Endothelial cell (in vitro differentiated cells): ENCODE measurements at regions not wholly inside any gene's neighbourhood (a gene's known extent, or its start where the extent isn't known, plus 50 kb on each side); places are given as distances from the start of the nearest gene placed in this dataset.

Experiments
- DNase-seq: peaks from one replicate; pipeline ENCODE4 v3.0.0; 2021; ENCODE audit warnings: low spot score
- H3K27ac Mint-ChIP-seq: one replicate; pipeline ENCODE4 v1.8.0; 2021; ENCODE audit warnings: mixed read lengths, inconsistent platforms; ENCODE audit not compliant: unreplicated experiment
- H3K27me3 Mint-ChIP-seq: one replicate; pipeline ENCODE4 v1.8.0; 2021; ENCODE audit warnings: mild to moderate bottlenecking, moderate library complexity, mixed read lengths, inconsistent platforms; ENCODE audit not compliant: unreplicated experiment
- H3K36me3 Mint-ChIP-seq: one replicate; pipeline ENCODE4 v1.8.0; 2021; ENCODE audit warnings: mild to moderate bottlenecking, low read depth, mixed read lengths, inconsistent platforms; ENCODE audit not compliant: unreplicated experiment
- H3K4me1 Mint-ChIP-seq: one replicate; pipeline ENCODE4 v1.8.0; 2021; ENCODE audit warnings: mild to moderate bottlenecking, mixed read lengths, inconsistent platforms; ENCODE audit not compliant: unreplicated experiment
- H3K4me3 Mint-ChIP-seq: one replicate; pipeline ENCODE4 v1.8.0; 2021; ENCODE audit warnings: mild to moderate bottlenecking, mixed read lengths, inconsistent platforms; ENCODE audit not compliant: unreplicated experiment
- H3K9me3 Mint-ChIP-seq: one replicate; pipeline ENCODE4 v1.8.0; 2021; ENCODE audit warnings: mixed read lengths, inconsistent platforms; ENCODE audit not compliant: unreplicated experiment
- CTCF ChIP-seq: fragments of 200-600 bp; sonication (generic); IDR thresholded peaks from one replicate; pipeline ENCODE4 v1.5.0; 2021; ENCODE audit warnings: antibody characterized with exemption; ENCODE audit not compliant: unreplicated experiment

DNA sequence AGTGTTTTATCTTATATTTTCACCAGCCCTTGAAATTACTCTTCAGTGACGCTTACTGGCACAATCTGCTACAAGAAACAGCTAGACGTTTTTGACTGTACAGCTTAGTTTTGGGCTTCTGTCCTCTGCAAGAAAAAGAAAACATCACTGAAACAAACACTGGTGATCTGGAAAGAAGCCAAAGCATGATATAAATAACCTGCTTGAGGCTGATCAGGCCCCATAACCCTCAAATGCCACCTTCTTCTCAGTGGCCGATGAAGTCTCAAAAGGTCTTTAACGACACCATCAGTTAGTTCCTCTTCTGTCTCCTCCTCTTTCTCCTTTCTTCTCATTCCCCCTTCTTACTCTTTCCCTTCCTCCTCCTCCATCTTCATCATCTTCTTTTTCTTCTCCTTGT lies 942.3 kb upstream of the TMEM132C start:
- no peaks in the 10 kb centered on the region for H3K4me1 Mint-ChIP-seq
- H3K27ac Mint-ChIP-seq = no peak overlapping the region
- DNase-seq = no peak
- H3K36me3 Mint-ChIP-seq = peaks cover 12% of the 10 kb centered on the region
- TF ChIP-seq CTCF = no peak
- H3K4me3 Mint-ChIP-seq = no peak overlapping the region
- H3K27me3 Mint-ChIP-seq = peaks cover 3% of the 10 kb centered on the region
- H3K9me3 Mint-ChIP-seq = peaks cover 48% of the 10 kb centered on the region

DNA sequence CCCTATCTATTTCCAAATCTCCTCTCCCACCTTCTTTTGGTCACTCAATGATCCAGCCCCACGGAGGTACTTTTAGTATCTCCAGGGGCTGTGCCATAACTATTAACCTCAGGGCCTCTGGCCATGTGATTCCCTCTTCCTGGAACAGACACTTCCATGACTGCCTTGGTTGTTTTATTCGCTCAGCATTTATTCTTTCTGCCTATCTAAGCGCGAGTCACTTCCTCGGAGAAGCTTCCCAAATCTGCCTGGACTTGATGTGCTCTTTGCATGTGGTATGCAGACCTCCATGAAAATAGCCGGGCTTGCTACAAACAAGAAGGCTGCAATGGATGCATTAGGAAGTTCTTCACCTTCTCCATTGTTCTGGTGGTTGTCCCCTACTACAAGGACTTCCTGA lies 939.0 kb upstream of the TMEM132C start:
- H3K36me3 Mint-ChIP-seq = peaks cover 8% of the 10 kb centered on the region
- peaks cover 37% of the 10 kb centered on the region for H3K9me3 Mint-ChIP-seq
- TF ChIP-seq CTCF = no peak
- no peak for DNase-seq
- H3K4me1 Mint-ChIP-seq = no peaks in the 10 kb centered on the region
- peaks cover 3% of the 10 kb centered on the region for H3K27me3 Mint-ChIP-seq
- H3K4me3 Mint-ChIP-seq = no peak overlapping the region
- H3K27ac Mint-ChIP-seq = no peak overlapping the region

DNA sequence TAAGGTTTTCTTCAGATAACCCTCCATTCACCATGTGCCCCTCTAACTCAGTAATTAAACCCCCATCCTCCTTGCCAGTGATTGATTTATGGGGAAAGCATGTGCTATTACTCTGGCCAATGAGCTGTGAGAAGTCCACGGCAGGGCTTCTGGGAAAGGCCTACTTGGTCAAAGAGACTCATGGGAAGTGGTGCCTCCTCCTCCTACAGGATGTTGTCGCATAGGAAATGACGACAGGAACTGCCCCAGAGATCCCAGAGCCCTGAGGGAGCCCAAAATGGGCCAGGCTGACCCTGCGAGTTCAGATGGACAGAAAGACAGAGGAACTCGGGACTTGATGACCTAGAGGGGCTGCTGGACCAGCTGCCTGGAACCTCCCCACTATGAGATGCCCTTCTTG lies 938.1 kb upstream of the TMEM132C start:
- H3K36me3 Mint-ChIP-seq = peaks cover 8% of the 10 kb centered on the region
- H3K9me3 Mint-ChIP-seq = peaks cover 33% of the 10 kb centered on the region
- TF ChIP-seq CTCF = no peak
- DNase-seq = no peak
- H3K27me3 Mint-ChIP-seq = peaks cover under 1% of the 10 kb centered on the region
- H3K4me1 Mint-ChIP-seq = no peaks in the 10 kb centered on the region
- H3K4me3 Mint-ChIP-seq = no peak overlapping the region
- no peak overlapping the region for H3K27ac Mint-ChIP-seq

GRCh38 chr12:127334365-127334764 lies 932.6 kb upstream of the TMEM132C start:
- DNase-seq = no peak
- no peak overlapping the region for H3K27ac Mint-ChIP-seq
- no peaks in the 10 kb centered on the region for H3K4me1 Mint-ChIP-seq
- H3K27me3 Mint-ChIP-seq = peaks cover 2% of the 10 kb centered on the region
- H3K36me3 Mint-ChIP-seq = peaks cover 4% of the 10 kb centered on the region
- no peak overlapping the region for H3K4me3 Mint-ChIP-seq
- H3K9me3 Mint-ChIP-seq = peaks cover 33% of the 10 kb centered on the region
- no peak for TF ChIP-seq CTCF

GRCh38 chr12:127334912-127335644 lies 931.9 kb upstream of the TMEM132C start:
- no peak for DNase-seq
- no peak overlapping the region for H3K4me3 Mint-ChIP-seq
- H3K9me3 Mint-ChIP-seq = peaks cover 38% of the 10 kb centered on the region
- no peak for TF ChIP-seq CTCF
- H3K27me3 Mint-ChIP-seq = peaks cover 2% of the 10 kb centered on the region
- peaks cover 8% of the 10 kb centered on the region for H3K36me3 Mint-ChIP-seq
- no peak overlapping the region for H3K27ac Mint-ChIP-seq
- no peaks in the 10 kb centered on the region for H3K4me1 Mint-ChIP-seq
